ENCODE measurements at regions not wholly inside any gene's neighbourhood (a gene's known extent, or its start where the extent isn't known, plus 50 kb on each side); places are given as distances from the start of the nearest gene placed in this dataset.
"Not testable (repeated sequence)": the region's sequence is repeated elsewhere in the genome, so short reads cannot be mapped to it uniquely, and the experiment has no call there.

GRCh38 chr16:29578898-29579297 lies 72.7 kb upstream of the NPIPB12 start:
- H2BK120ac ChIP-seq (ENCODE audit: low read depth, low read length); intact Hi-C loops (cut with micrococcal nuclease); H3K27ac ChIP-seq (ENCODE audit: insufficient read depth, low read length); H3K36me3 ChIP-seq (ENCODE audit: control insufficient read depth, insufficient read depth, low read length); H3K14ac ChIP-seq (replicated peaks; ENCODE audit: low read depth, low read length); H2BK20ac ChIP-seq (ENCODE audit: low read depth, low read length); H2BK5ac ChIP-seq (ENCODE audit: low read depth, low read length, poor library complexity, severe bottlenecking); H3K9me3 ChIP-seq (ENCODE audit: control insufficient read depth, insufficient read depth, low read length); H3K9me1 ChIP-seq (ENCODE audit: insufficient read depth, low read length); H2AK5ac ChIP-seq (ENCODE audit: low read depth, low read length); H4K8ac ChIP-seq (ENCODE audit: low read depth in 2 of 2, low read length in 2 of 2); H4K5ac ChIP-seq (ENCODE audit: low read depth, low read length); BruUV-seq (replicated peaks); H3K4me3 ChIP-seq (ENCODE audit: insufficient read depth, low read depth, low read length); H2BK15ac ChIP-seq (ENCODE audit: low read depth, low read length); H3K56ac ChIP-seq (ENCODE audit: extremely low read depth, insufficient read depth, low read length); DNase-seq; in situ Hi-C loops (cut with MboI; ENCODE audit: low sequenced_read_pairs); H3K27me3 ChIP-seq (ENCODE audit: control insufficient read depth, insufficient read depth, low read length); H2AFZ ChIP-seq (replicated peaks; ENCODE audit: low read length, poor library complexity); H3K4me1 ChIP-seq (ENCODE audit: control insufficient read depth, insufficient read depth, low read length); CTCF ChIA-PET; H3K79me1 ChIP-seq (ENCODE audit: low read depth in 1 of 2, low read length in 2 of 2); ATAC-seq (ENCODE audit: low read depth); H4K20me1 ChIP-seq (ENCODE audit: insufficient read depth, low read length); H3K23ac ChIP-seq (ENCODE audit: low read depth, low read length); dilution Hi-C loops (cut with HindIII; ENCODE audit: low sequenced_read_pairs, unreplicated experiment); H4K91ac ChIP-seq (ENCODE audit: insufficient read depth, low read depth, low read length); H3K4ac ChIP-seq (ENCODE audit: low read depth, low read length); H3K9ac ChIP-seq (ENCODE audit: low read depth, low read length); H3K18ac ChIP-seq (ENCODE audit: low read depth, low read length); H2AK9ac ChIP-seq (replicated peaks; ENCODE audit: low read depth, low read length, poor library complexity); POLR2A ChIA-PET (ENCODE audit: unreplicated experiment); H3K4me2 ChIP-seq (ENCODE audit: low read depth, low read length): not testable (repeated sequence)
- whole genome bisulfite sequencing, 2 experiments (ENCODE audit: extremely low coverage in 2 of 2, insufficient read length in 1 of 2): no CpG with 5 or more reads among the region's 1 CpG
